Epithelial cell of esophagus (primary cell): ENCODE measurements at regions not wholly inside any gene's neighbourhood (a gene's known extent, or its start where the extent isn't known, plus 50 kb on each side); places are given as distances from the start of the nearest gene placed in this dataset.

ENCODE experiments used
- DNase-seq: peaks from one replicate; pipeline ENCODE4 v3.0.0; 2010; ENCODE audit warnings: low read depth
- H3K4me3 ChIP-seq: 2 replicates; pipeline ENCODE4 v1.5.1; 2011; ENCODE audit warnings: mild to moderate bottlenecking, low read length, control low read depth
- CTCF ChIP-seq: IDR thresholded peaks from 2 replicates; pipeline ENCODE4 v1.5.1; 2011; ENCODE audit warnings: low read depth, mild to moderate bottlenecking, low read length, control low read depth, inconsistent platforms; ENCODE audit not compliant: insufficient read depth; ENCODE audit errors: missing control alignments

- no peak for TF ChIP-seq CTCF
- DNase-seq = no peak
- H3K4me3 ChIP-seq = no peak overlapping the region
Observed at GRCh38 chr10:42951486-42952251, 125.2 kb upstream of the RET start.

- DNase-seq = peak; percentile 41
- no peak for TF ChIP-seq CTCF
- H3K4me3 ChIP-seq = no peak overlapping the region
Observed at GRCh38 chr10:42952349-42952748, 124.5 kb upstream of the RET start.

DNA sequence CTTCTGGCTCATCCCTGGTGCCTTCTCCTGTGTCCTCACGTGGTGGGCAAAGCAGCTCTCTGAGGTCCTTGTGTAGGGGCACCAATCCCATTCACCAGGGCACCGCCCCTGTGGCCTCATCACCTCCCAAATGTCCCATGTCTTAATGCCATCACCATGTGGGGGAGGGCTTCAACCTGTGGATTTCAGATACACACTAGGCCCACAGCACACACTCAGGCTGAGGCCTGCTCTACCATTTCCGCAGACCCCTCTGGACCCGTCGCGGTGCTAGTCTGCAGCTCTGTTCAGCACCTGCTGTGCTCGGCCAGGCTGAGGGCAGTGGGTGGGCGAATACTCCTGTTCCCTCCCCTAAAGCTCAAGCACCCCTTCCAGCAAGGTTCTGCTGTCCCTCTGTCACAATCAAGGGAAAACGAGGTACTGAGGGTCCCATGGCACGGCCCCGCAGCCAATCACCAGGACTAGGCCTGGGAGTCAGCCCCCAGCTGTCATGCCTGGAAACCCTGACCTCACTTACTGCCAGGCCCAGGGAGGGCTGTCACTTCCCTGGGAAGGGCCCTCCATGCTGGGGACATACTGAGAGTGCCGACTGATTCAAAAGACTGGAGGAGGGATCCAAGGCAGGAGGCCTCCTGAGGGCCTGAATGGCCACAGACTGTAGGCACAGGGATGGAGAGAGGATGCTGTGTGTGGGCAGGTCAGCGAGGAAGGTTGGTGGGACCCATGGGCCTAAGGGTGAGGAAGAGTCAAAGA, 123.8 kb upstream of the RET start:
- DNase-seq = no peak
- TF ChIP-seq CTCF = no peak

GRCh38 chr10:42953684-42954674, 122.9 kb upstream of the RET start:
- H3K4me3 ChIP-seq = no peak overlapping the region
- no peak for DNase-seq
- no peak for TF ChIP-seq CTCF

More for the DNA sequence above, 123.8 kb upstream of the RET start:
- no peak overlapping the region for H3K4me3 ChIP-seq

DNA sequence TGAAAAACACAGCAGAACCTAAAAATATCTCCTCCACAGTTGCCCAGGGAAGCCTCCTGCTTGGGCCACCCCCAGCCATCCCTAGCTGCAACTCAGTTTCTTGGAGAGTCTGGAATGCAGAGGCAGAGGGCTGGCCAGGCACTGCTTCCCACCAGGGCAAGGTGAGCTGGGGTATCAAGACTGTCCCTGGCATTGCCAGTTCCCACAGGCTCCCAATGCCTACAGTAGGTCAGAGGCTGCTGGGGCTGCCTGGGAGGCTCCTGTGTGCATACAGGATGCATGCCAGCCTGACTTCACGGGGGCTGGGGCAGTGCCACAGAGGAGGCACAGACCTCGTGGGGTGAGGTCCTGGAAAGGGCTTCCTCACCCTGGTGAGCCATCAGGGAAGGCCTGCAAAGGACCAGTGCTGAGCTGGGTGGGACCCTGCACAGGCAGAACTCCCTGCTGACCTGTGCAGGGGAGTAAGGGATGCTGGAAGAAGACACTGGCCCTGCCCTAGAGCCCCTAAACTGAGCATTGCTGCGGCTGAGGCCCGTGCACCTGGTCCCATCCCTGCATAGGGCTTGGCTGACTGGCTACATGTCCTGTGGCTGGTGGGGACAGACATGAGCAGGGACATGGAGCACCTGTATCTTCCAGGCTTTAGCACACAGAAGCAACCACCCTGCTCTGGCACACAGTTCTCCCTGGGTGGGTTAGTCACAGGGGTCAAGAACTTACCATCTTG, 121.9 kb upstream of the RET start:
- TF ChIP-seq CTCF = no peak
- DNase-seq = no peak
- no peak overlapping the region for H3K4me3 ChIP-seq

GRCh38 chr10:42955493-42955889, 121.4 kb upstream of the RET start:
- no peak for DNase-seq
- H3K4me3 ChIP-seq = no peak overlapping the region
- no peak for TF ChIP-seq CTCF
